ENCODE measurements at regions not wholly inside any gene's neighbourhood (a gene's known extent, or its start where the extent isn't known, plus 50 kb on each side); places are given as distances from the start of the nearest gene placed in this dataset.

DNA sequence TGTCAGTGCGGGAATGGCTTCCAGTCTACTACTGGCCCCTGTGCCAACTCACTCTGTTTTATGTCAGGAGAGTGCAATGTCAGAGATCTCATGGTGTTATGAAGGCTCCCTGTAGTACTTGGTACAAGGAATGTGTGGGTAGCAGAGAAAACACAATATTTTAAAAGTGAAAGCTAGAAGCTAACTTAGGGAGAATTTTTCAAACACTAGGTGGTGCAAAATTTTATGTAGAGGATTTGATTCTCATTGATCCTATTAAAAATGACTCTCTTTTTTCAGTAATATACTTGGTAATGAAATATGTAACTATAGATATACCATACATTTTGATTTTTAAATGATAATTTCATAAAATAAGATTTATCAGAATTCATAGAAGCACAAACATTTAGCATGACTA lies 134.7 kb downstream of the JRKL start:
- no peak for TF ChIP-seq EZH2phosphoT487 (IDR thresholded peaks at IDR 0.05; ENCODE audit: borderline replicate concordance, low read length)
- TF ChIP-seq CTCF (IDR thresholded peaks at IDR 0.05; ENCODE audit: low read depth, low read length, poor library complexity, severe bottlenecking): no peak
- Histone ChIP-seq H3K36me3 (ENCODE audit: control insufficient read depth, low read length) (no peaks in the 10 kb centered on the region), H3K4me1 (ENCODE audit: control insufficient read depth, low read length) (no peaks in the 10 kb centered on the region), H3K9me3 (ENCODE audit: control insufficient read depth, insufficient read depth, low read length) (no peaks in the 10 kb centered on the region), H3K79me2 (ENCODE audit: control insufficient read depth, low read length) (no peaks in the 10 kb centered on the region), H3K4me2 (ENCODE audit: low read length) (no peak overlapping the region), H3K4me3 (ENCODE audit: low read length) (no peak overlapping the region), H3K27ac (ENCODE audit: low read depth, low read length) (no peak overlapping the region), H4K20me1 (ENCODE audit: control insufficient read depth, insufficient read depth, low read depth, low read length) (no peaks in the 10 kb centered on the region), H3K9me2 (replicated peaks; ENCODE audit: control insufficient read depth, low read length) (no peaks in the 10 kb centered on the region), H3F3A (ENCODE audit: control insufficient read depth, insufficient read depth) (no peaks in the 10 kb centered on the region), H3K27me3 (ENCODE audit: control insufficient read depth, low read length) (no peaks in the 10 kb centered on the region)

- Histone ChIP-seq H3K27me3 (ENCODE audit: control insufficient read depth, low read length) (no peaks in the 10 kb centered on the region), H3K79me2 (ENCODE audit: control insufficient read depth, low read length) (no peaks in the 10 kb centered on the region), H3K36me3 (ENCODE audit: control insufficient read depth, low read length) (no peaks in the 10 kb centered on the region), H3K4me1 (ENCODE audit: control insufficient read depth, low read length) (no peaks in the 10 kb centered on the region), H3K27ac (ENCODE audit: low read depth, low read length) (no peak overlapping the region), H4K20me1 (ENCODE audit: control insufficient read depth, insufficient read depth, low read depth, low read length) (no peaks in the 10 kb centered on the region), H3K9me3 (ENCODE audit: control insufficient read depth, insufficient read depth, low read length) (no peaks in the 10 kb centered on the region), H3K4me2 (ENCODE audit: low read length) (no peak overlapping the region), H3K9me2 (replicated peaks; ENCODE audit: control insufficient read depth, low read length) (no peaks in the 10 kb centered on the region), H3K4me3 (ENCODE audit: low read length) (no peak overlapping the region), H3F3A (ENCODE audit: control insufficient read depth, insufficient read depth) (no peaks in the 10 kb centered on the region)
- TF ChIP-seq CTCF (IDR thresholded peaks at IDR 0.05; ENCODE audit: low read depth, low read length, poor library complexity, severe bottlenecking) (no peak), EZH2phosphoT487 (IDR thresholded peaks at IDR 0.05; ENCODE audit: borderline replicate concordance, low read length) (no peak)
Observed at GRCh38 chr11:96530473-96530872, 140.7 kb downstream of the JRKL start.

GRCh38 chr11:96538104-96538503 lies 148.3 kb downstream of the JRKL start:
- Histone ChIP-seq H3F3A (ENCODE audit: control insufficient read depth, insufficient read depth) (no peaks in the 10 kb centered on the region), H3K4me2 (ENCODE audit: low read length) (no peak overlapping the region), H3K4me1 (ENCODE audit: control insufficient read depth, low read length) (no peaks in the 10 kb centered on the region), H3K79me2 (ENCODE audit: control insufficient read depth, low read length) (no peaks in the 10 kb centered on the region), H3K27ac (ENCODE audit: low read depth, low read length) (no peak overlapping the region), H3K36me3 (ENCODE audit: control insufficient read depth, low read length) (no peaks in the 10 kb centered on the region), H3K9me3 (ENCODE audit: control insufficient read depth, insufficient read depth, low read length) (no peaks in the 10 kb centered on the region), H3K27me3 (ENCODE audit: control insufficient read depth, low read length) (no peaks in the 10 kb centered on the region), H3K4me3 (ENCODE audit: low read length) (no peak overlapping the region), H3K9me2 (replicated peaks; ENCODE audit: control insufficient read depth, low read length) (no peaks in the 10 kb centered on the region), H4K20me1 (ENCODE audit: control insufficient read depth, insufficient read depth, low read depth, low read length) (no peaks in the 10 kb centered on the region)
- TF ChIP-seq EZH2phosphoT487 (IDR thresholded peaks at IDR 0.05; ENCODE audit: borderline replicate concordance, low read length) (no peak), CTCF (IDR thresholded peaks at IDR 0.05; ENCODE audit: low read depth, low read length, poor library complexity, severe bottlenecking) (no peak)

DNA sequence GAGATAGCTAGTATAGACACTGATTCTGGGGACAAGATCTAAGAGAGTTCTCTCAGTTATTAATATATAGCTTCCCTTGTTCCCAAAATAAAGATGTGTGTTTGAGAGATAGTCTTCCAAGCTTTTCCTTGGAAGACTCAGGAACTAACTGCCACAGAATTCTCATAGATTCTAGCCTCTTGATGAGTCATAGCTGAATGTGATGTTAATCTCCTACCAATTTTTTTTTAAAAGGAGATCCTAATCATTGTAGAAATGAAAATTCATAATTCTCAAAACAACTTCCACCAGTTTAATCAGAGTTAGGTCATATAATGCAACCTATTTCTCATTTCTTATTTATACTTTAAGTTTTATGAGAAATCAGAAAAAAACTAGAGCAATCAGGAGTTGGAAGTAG lies 148.8 kb downstream of the JRKL start:
- no peaks in the 10 kb centered on the region for H3K79me2 ChIP-seq (ENCODE audit: control insufficient read depth, low read length)
- H3K36me3 ChIP-seq (ENCODE audit: control insufficient read depth, low read length): no peaks in the 10 kb centered on the region
- no peak overlapping the region for H3K4me3 ChIP-seq (ENCODE audit: low read length)
- no peaks in the 10 kb centered on the region for H4K20me1 ChIP-seq (ENCODE audit: control insufficient read depth, insufficient read depth, low read depth, low read length)
- no peak overlapping the region for H3K27ac ChIP-seq (ENCODE audit: low read depth, low read length)
- no peaks in the 10 kb centered on the region for H3K9me3 ChIP-seq (ENCODE audit: control insufficient read depth, insufficient read depth, low read length)
- no peak for TF ChIP-seq EZH2phosphoT487 (IDR thresholded peaks at IDR 0.05; ENCODE audit: borderline replicate concordance, low read length)
- no peak for TF ChIP-seq CTCF (IDR thresholded peaks at IDR 0.05; ENCODE audit: low read depth, low read length, poor library complexity, severe bottlenecking)
- no peak overlapping the region for H3K4me2 ChIP-seq (ENCODE audit: low read length)
- H3K27me3 ChIP-seq (ENCODE audit: control insufficient read depth, low read length): no peaks in the 10 kb centered on the region
- H3F3A ChIP-seq (ENCODE audit: control insufficient read depth, insufficient read depth): no peaks in the 10 kb centered on the region
- no peaks in the 10 kb centered on the region for H3K9me2 ChIP-seq (replicated peaks; ENCODE audit: control insufficient read depth, low read length)
- no peaks in the 10 kb centered on the region for H3K4me1 ChIP-seq (ENCODE audit: control insufficient read depth, low read length)
